IPS-11a (cell line): ENCODE measurements at regions not wholly inside any gene's neighbourhood (a gene's known extent, or its start where the extent isn't known, plus 50 kb on each side); places are given as distances from the start of the nearest gene placed in this dataset.

Source experiments
- H3K4me3 ChIP-seq: one replicate; pipeline ENCODE4 v1.5.1; 2013; ENCODE audit warnings: low read depth, low read length, control low read depth

DNA sequence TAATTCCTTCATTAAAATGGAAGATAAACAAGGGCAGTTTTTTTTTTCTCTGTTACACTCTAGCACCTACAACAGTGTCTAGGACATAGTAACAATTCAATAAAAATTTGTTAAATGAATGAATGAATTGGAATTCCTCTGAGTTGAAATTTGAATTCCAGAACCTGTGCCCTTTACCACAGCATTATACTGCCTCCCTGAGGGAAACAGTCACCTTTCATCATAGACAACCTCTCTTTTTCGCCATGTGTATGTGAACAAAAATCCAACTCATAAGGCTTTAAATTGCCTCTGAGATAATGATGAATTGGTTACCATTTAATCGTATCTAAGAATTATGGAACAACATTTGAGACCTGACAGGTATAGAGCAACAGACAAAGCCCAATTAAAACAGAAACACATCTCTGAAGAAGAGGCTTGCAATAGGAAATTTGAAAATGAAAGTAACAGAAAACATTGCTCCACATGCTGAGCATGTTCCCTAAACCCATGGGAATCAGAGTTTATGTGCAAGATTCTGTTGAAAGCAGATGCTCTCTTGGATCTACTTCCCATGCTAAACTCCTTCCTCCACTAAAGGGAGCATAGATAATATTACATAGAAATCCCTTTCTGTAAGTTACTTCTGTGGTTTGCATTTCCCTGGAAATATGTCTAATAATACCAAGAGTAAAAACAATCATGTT, 657.8 kb downstream of the GALC start:
- no peak overlapping the region for H3K4me3 ChIP-seq

DNA sequence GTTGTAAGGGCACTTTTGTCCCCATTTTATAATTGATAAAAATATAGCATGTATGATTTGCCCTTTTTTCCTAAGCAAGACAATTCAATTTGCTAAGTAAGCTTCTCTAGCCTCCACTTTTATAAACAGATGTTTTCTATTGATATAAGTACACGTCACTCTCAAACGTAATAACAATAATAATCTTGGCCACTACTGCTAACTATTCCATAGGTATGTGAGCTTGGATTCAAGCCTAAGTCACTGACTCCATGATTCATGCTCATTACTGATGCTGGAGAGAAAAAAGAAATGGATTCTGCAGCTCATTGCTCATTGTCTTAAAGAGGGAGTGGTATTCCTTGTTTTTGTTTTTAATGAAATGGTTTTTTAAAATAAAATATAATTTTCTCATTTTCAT, 661.0 kb downstream of the GALC start:
- H3K4me3 ChIP-seq: no peak overlapping the region

DNA sequence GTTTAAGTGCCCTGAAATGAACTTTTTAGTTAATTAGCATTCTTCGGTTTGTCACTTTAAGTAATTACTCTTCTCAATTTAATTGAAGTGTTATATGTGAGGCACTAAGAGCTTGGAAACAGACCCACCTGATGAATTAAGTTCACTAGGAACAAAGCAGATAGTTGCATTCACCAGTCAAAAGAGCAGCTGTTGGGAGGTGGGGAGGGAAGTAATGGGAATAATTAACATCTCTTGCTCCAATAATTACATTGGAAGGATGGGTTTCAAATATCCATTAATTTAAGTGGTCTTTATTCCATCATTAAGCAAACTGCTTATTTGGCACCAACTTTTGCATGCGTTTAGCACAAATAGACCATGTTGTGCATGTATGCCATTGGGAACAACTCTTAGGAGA, 667.2 kb downstream of the GALC start:
- H3K4me3 ChIP-seq: no peak overlapping the region

DNA sequence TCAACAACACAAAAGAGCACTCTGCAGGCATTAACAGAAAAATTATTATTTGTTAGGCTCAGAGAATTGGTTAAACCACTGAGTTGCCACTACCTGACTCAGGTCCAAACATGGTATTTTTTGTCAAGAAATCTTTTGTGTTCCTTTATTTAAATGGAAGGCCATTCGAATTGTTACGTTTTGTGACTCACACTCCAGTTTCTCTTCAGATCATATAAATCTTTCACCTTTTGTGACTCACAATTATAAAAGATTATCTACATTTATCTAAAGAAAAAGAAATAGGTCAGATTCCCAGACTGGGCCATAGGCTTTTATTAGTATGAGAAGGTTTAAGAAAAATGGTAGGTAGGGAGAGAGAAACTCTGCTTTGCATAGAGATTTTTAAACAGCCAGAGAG, 669.8 kb downstream of the GALC start:
- H3K4me3 ChIP-seq: no peak overlapping the region

DNA sequence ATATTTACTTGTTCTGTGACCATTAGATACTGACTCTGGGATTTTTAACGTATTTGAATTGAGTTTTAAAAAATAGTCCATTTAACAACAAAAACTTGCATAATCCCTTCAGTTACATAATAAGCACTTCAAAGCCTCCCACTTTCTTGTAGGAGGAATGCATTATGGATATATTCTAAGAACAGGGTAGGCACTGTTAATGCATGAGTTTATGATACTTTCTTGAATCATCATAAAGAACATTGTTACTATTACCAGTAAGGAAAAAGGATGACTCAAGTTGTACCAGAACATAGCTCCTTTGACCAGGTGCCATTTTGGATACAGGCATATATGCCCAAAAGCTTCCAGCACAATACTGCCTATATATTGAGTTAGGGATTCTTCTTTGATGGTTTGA, 671.4 kb downstream of the GALC start:
- H3K4me3 ChIP-seq: no peak overlapping the region

DNA sequence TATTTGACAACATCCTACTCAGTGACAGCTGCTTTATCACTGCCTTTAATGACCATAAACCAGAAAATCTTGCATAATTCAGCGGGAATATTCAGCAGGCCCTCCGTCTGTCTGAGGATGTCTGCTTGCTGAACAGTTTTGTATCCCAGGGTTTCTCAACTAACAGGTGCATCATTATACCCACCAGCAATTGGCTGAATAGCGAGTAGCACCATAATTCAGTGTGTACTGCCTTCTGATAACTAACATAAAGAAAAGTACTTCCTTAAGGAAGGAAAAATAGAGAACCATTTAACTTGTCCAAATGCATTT, 680.1 kb downstream of the GALC start:
- no peak overlapping the region for H3K4me3 ChIP-seq

DNA sequence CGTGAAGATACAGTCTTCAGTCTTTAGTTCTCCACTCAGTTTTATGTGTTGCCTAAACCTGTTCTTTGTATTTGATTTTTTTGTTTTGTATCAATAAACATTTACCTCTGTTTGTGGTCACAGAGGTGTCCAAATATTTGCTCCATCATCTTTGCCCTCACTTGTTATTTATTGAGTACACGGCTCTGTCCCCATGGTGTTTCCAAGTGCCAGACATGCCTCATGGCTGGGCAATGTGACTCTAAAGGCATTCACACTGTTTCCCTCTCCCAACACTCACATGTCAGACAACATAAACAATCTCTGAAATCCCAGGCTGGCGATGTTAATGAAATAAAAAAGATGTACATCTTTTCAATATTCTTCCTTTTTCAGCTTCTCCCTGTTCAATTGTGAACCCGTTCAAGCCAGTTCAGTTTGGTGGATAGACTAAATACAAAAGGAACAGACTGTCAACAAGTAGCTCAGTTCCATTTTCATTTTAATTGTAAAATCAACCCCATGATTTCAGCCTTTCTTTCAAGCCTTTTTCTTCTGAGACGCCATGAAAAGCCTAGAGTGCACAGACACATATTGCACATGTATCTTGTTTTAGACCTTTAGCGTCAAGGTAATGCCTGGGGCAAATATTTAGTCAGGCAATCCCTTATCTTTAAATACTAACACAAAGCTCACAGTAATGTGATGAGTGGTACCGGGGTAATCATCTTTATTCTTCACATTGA, 680.7 kb downstream of the GALC start:
- H3K4me3 ChIP-seq: no peak overlapping the region

DNA sequence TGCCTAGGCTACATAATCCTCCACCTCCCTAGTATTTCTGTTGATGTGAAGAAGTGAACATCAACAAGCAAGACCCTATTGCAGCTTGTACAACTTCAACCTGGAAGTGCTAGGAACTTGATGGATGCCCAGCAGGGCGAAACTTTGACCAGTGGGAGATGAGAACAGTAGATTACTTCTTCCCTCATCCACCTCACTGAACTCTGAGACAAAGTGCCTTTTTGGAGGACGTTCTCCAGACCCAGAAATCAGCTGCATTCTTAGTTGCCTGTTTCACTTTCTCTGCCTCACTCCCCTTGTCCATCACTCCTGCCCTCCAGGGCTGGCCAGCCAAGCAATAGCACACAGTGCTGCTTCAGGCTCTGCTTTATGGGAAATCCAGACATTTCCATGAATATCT, 683.4 kb downstream of the GALC start:
- H3K4me3 ChIP-seq: no peak overlapping the region

DNA sequence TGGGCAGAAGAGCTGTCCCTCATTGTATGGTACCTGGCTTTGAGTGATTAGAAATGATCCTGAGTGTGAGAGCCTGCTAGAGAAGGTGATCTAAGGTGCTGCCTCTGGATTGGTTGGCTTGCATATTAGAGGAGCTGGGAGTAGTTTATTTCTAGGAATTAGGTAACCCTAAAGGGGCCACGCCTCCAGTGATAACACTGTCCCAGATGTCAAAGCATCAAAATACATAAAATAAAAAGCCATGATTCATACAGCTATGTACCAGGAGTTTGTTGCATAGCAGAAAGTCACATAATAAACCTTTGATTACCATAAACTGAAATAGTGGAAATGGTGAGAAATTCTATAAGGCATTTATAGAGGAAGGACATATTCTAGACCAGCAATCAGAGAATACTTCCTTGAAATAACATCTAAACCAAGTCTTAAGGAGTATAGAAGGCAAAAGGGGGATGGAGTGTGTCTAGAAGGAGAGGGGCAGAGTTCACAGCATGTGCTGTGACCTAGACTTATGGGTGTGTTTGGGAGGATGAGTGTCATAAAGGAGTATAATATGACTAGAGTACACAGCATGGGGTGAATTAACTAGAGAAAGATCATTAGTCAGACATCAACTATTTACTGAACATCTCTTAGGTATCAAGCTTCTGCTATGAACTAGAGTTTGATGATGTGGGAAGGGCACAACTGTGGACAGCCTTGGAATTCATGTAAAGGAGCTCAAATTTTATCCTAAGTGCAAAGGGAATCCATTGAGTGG, 686.4 kb downstream of the GALC start:
- no peak overlapping the region for H3K4me3 ChIP-seq

DNA sequence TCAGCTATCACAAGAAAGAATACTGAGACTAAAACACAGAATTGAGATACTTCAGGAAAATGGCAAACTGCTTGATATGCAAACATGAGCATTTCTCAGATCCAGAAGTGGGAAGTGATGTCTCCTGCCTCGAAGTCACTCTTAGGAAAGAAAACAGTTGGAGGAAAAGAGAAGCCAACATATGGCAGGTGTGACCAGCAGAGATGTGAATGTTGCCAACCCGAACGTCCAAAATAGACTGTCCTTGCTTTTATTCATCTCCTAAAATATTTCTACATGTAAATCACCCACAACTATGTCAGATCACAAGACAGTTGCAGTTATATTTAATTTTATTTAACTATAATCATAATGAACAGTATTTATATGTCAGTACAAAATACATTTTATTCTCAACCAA, 687.6 kb downstream of the GALC start:
- H3K4me3 ChIP-seq: no peak overlapping the region

DNA sequence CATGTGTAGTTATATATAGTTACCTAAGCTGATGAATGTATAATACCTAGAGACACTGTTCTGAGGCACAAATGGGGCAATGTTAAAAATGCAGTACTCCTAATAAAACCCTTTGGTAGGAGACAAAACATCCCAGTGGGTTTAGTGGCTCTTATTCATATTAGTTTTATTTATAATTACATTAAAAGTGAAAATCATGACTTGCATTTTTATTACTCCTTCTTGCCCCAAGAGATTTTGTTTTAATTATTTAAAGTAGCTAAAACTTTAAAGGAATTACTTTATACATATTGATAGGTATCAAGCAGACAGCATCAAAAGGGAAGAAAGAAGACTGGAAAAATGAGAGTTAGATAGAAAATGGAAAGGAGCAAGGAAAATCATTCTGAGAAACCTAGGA, 688.6 kb downstream of the GALC start:
- H3K4me3 ChIP-seq: no peak overlapping the region

DNA sequence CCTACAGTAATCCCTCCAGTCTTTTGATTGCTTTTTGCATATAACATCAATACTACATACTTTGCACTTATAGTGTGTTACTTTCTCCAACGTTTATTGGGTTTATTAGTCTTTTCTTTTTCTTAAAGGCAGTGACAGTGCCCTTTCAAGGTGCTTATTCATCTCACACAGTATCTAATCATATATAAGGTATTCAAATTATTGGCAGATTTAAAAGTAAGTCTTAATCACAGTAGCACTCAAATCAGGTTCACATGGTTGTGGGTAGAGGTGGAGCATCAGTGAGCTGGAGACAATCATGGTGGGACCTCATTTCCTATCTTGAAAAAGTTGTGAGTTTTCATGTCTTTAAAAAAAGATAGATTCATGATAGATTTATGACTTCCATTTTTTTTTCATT, 706.2 kb downstream of the GALC start:
- no peak overlapping the region for H3K4me3 ChIP-seq

DNA sequence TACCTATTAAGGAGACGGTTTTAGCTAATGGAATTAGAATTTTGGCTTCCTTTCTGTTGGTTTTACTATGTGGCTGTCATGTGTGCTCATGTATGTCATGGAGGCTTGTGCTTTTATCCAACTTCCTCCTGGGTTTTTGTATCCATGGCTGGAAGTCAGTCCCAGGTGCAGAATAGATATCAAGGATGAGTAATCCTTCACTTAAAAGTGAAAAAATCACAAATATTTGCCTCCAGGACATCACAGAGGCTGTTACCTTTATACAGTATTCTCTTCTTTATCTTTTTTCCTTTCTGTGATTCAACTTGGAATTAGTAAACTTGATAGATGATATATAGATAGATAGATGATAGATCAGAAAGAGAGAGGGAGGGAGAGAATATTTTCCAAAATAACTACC, 706.8 kb downstream of the GALC start:
- H3K4me3 ChIP-seq: no peak overlapping the region

DNA sequence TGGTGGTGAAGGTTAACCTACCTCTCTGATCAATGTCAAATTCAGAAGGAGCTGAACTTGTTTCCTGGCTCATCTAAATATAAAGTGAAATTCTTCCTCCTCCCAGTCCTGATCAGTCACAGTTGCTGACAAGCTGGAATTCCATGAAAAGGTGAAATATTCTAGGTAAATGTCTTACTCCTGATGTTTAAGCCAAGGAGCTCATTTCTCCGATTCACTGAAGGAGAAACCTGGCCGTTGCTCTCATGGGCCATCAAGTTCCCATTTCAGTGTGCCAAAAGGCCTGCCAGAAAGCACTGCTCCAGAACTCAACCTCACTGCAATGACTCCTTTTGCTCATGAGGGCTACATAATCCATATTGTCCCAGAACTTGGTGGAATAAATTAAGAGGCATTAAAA, 707.5 kb downstream of the GALC start:
- no peak overlapping the region for H3K4me3 ChIP-seq

DNA sequence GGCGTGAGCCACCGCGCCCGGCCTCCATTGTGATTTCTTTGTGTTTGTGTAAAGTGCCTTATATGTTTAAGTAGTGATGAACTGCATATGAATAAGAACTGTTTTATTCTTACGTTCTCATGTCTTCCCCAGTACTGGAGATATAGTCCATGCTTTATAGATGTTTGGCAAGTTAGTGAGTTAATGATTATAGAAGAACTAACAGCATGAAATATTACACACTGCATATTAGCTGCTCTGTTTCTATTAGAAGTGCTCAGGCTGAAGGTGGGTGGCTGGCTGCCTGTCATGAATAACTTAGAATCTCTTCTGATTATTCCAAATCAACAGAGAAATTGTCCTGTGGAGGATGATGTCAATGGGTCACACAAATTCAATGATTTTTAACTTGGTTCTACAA, 709.4 kb downstream of the GALC start:
- H3K4me3 ChIP-seq: no peak overlapping the region

DNA sequence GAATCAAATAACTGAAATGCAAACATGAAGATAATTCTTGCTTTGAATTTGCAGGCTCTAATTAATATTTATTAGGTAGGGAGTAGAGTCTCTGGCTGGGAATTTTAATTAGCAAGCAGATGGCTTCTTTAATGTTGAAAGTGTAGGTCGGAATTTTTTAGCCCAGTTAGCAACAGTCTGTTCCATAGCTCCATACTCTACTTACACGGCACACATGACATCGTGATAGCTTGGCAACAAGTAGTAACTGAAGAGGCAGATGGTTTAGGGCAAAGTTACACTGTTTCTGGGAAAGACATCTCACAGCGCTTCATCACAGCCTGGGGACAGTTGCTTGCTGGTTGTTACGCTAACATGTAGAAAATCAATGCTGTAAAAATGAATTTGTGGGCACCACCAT, 710.7 kb downstream of the GALC start:
- no peak overlapping the region for H3K4me3 ChIP-seq

DNA sequence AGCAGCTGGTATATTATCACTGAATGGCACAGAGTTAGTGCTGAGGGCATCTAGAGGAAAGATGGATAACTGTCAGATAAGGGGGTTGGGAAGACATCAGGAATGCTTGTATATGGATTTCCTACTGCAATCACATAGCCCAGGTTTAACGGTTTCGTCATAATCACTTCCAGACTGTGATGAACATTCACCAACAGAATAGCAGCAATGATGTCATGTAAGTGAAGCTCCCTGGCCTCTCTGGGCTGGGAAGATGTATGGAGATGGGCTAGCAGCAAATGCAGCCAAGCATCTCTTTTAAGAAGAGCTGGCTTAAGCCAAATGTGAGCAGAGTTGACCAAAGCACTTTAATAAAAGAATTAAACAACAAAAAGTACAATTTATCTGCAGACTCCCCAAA, 714.6 kb downstream of the GALC start:
- H3K4me3 ChIP-seq: no peak overlapping the region

DNA sequence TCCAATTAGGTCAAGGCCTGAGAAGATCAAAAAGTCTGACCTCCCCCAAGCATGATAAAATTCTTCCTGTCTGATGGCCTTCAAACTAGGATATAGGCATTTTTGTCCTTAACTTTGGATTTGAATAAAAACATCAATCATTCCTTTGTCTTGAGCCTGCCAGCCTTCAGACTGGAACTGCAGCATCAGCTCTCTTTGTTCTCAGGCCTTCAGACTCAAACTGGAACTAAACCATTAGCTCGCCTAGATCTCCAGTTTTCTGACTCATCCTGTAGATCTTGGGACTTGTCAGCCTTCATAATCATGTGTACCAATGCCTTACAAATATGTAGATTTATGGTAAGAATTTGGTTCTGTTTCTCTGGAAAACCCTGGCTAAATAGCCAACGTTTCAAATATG, 721.7 kb downstream of the GALC start:
- no peak overlapping the region for H3K4me3 ChIP-seq

DNA sequence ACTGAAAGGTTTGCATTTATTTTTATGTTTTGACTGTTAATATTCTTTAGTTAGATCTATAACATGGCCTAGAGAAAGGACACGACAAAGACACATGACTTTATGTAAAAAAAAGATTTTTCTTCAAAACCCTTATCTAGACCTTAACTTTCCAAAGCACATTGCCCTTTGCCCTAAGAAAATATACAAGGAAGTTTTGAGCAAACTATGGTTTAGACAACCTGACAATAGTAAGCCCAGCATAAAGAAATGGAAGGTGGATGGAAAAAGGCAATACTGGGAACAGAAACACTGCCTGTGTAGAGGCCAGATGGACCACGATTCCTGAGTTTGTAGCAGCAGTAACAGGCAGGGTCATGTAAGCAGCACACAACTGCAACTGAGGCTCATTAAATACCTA, 724.0 kb downstream of the GALC start:
- no peak overlapping the region for H3K4me3 ChIP-seq

DNA sequence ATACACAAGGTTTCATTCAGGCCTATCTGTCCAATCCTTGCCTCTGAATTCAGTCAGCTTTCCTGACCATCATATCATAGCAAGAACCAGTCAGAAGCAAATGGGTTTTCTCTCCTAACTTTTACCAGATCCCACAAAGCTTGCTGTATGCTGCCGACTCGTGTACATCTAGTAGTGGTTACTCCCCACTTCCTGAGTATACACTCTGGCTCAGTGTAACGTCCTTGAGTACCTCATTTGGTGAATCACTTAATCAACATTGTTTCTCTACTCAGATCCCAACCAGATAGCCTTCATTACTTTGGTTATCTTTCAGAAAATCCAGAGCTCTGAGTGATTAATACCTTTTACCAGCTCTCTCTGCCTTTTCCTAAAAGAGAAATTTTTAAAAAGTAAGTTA, 728.2 kb downstream of the GALC start:
- no peak overlapping the region for H3K4me3 ChIP-seq

DNA sequence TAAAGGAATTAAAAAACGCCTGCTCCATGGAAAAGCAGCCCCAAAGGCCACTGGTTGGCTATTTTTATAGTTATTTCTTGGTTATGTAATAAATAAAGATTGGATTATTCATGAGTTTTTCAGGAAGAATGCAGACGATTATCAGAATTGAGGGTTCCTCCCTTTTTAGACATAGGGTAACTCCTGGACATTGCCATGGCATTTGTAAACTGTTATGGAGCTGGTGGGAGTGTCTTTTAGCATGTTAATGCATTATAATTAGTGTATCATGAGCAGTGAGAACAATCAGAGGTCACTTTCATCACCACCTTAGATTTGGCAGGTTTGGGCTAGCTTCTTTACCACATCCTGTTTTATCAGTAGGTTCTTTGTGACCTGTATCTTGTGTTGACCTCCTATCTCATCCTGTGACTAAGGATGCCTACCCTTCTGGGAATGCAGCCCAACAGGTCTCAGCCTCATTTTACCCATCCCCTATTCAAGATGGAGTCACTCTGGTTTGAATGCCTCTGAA, 728.7 kb downstream of the GALC start:
- H3K4me3 ChIP-seq: no peak overlapping the region

DNA sequence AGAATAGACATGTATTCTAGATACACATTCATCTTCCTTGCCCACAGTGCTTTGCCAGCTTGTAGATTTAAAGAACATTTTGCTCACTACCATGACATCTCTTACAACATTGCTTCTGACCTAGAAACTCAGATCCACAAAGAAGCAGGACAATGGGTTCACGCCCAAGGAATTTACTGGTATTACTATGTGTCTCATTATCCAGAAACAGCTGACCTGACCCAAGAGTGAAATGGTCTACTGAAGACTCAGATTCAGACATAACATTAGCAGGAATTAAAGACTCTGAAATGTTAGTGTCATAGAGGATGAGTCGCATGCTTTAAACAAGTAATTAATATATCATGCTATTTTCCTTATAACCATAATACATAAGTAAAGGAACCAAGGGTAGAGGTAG, 731.4 kb downstream of the GALC start:
- H3K4me3 ChIP-seq: no peak overlapping the region
